Testis (tissue), 2 donors: ENCODE measurements at regions not wholly inside any gene's neighbourhood (a gene's known extent, or its start where the extent isn't known, plus 50 kb on each side); places are given as distances from the start of the nearest gene placed in this dataset.

Experiments used
- DNase-seq: peaks from one replicate; pipeline ENCODE4 v3.0.0-alpha.2; 2019
- H3K27ac ChIP-seq, 2 donors: fragments of 200-600 bp; sonication (generic); one replicate each; pipeline ENCODE4 v1.5.1; 2019
- H3K27me3 ChIP-seq: fragments of 200-600 bp; sonication (generic); one replicate; pipeline ENCODE4 v1.5.1; 2019
- H3K36me3 ChIP-seq: fragments of 200-600 bp; sonication (generic); one replicate; pipeline ENCODE4 v1.5.1; 2017; ENCODE audit warnings: low read depth; ENCODE audit errors: missing control alignments
- H3K4me1 ChIP-seq: fragments of 200-600 bp; sonication (generic); one replicate; pipeline ENCODE4 v1.5.1; 2019
- H3K4me3 ChIP-seq, 2 donors: fragments of 200-600 bp; sonication (generic); one replicate each; pipeline ENCODE4 v1.5.1; 2017 to 2019
- H3K9me3 ChIP-seq: fragments of 200-600 bp; sonication (generic); one replicate; pipeline ENCODE4 v1.5.1; 2017
- POLR2A ChIP-seq: fragments of 450-650 bp; IDR thresholded peaks from one replicate; pipeline ENCODE4 v1.6.1; 2017; ENCODE audit warnings: antibody characterized with exemption, mild to moderate bottlenecking, moderate library complexity
- WGBS, 2 donors: methylation state at CpG; one replicate each; pipeline ENCODE4 v1.1.5; 2018; 5-methylcytosine and 5-hydroxymethylcytosine counted together
- intact Hi-C: fragments of 100-400 bp; cut with DNase I; formaldehyde crosslinking; loops from one replicate; pipeline ENCODE4 v1.15.1; 2023; ENCODE audit warnings: low total_unique reads
- TF ChIP-seq, protein P1 (sequence below), 3 experiments: fragments of 450-650 bp in 2 of 3; fragments of 200-600 bp in 1 of 3; sonication (generic) in 1 of 3; IDR thresholded peaks; one replicate each; pipeline ENCODE4 v1.5.1; 2016 to 2019; ENCODE audit warnings: antibody characterized with exemption in 3 of 3, mild to moderate bottlenecking in 2 of 3, moderate library complexity in 1 of 3

DNA sequence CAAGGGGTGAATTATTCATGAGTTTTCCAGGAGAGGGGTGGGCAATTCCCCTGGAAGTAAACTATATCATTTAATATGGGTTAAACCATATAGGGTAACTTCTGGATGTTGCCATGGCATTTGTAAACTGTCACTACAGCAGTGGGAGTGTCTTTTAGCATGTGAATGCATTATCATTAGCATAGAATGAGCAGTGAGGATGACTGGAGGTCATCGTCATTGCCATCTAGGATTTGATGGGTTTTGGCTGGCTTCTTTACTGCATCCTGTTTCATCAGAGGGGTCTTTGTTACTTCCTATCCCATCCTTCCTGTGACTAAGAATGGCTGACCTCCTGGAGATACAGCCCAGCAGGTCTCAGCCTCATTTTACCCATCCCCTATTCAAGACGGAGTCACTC is 139.5 kb upstream of the PRKCQ start:
- Histone ChIP-seq H3K4me3 (no peak overlapping the region), H3K4me1 (no peaks in the 10 kb centered on the region), H3K27ac (no peak overlapping the region), H3K27me3 (no peaks in the 10 kb centered on the region), H3K9me3 (no peaks in the 10 kb centered on the region), H3K36me3 (no peaks in the 10 kb centered on the region)
- intact Hi-C loops = no loop called here
- WGBS, 2 donors = 81 to 82% methylated on average over 1 to 2 of the region's 2 CpGs
- DNase-seq = no peak
- no peak for TF ChIP-seq POLR2A
- TF ChIP-seq, protein P1, sequence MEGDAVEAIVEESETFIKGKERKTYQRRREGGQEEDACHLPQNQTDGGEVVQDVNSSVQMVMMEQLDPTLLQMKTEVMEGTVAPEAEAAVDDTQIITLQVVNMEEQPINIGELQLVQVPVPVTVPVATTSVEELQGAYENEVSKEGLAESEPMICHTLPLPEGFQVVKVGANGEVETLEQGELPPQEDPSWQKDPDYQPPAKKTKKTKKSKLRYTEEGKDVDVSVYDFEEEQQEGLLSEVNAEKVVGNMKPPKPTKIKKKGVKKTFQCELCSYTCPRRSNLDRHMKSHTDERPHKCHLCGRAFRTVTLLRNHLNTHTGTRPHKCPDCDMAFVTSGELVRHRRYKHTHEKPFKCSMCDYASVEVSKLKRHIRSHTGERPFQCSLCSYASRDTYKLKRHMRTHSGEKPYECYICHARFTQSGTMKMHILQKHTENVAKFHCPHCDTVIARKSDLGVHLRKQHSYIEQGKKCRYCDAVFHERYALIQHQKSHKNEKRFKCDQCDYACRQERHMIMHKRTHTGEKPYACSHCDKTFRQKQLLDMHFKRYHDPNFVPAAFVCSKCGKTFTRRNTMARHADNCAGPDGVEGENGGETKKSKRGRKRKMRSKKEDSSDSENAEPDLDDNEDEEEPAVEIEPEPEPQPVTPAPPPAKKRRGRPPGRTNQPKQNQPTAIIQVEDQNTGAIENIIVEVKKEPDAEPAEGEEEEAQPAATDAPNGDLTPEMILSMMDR (IDR thresholded peaks at IDR 0.05) = no peak

DNA sequence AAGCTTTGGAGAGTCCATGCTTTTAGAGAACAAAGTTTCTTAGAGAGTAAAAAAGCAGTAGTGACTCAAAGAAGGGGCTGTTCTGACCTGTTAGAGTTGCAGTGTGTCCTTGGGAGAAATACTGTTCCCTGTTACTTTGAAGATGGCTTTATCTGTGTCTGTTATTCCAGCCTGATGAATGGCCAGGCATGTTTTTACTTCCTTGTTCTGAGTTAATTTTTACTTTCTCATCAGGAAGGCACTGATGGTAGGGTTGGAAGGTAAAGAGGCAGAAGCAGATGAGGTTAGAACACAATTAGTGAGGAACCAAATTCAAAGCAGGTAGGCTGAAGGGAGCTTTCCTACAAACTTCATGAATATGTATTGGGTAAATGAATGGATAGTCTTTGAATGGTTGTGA is 138.5 kb upstream of the PRKCQ start:
- no peak for DNase-seq
- Histone ChIP-seq H3K4me3 (no peak overlapping the region), H3K9me3 (no peaks in the 10 kb centered on the region), H3K36me3 (no peaks in the 10 kb centered on the region), H3K27ac (no peak overlapping the region), H3K4me1 (no peaks in the 10 kb centered on the region), H3K27me3 (no peaks in the 10 kb centered on the region)
- intact Hi-C loops = no loop called here
- no peak for TF ChIP-seq POLR2A
- TF ChIP-seq, protein P1 (IDR thresholded peaks at IDR 0.05) = no peak

DNA sequence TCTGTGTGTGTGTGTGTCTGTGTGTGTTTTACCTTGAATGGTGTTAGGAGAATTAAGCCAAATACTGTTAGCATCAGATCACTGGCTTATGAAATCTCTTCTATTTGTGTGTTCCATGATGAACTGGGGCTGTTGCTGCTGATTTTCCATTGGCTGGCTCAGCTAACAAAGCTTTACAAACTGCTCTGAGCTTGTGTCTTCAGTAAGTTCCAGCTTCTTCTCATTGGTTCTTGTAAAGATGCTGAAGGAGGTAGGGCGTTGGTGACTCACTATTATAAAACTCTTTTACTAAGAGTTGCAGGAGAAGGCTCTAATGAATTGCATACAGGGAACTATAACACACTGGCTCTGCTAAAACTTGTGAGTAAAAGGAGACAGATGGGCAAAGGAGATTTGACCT is 136.4 kb upstream of the PRKCQ start:
- DNase-seq = no peak
- WGBS, 2 donors = 74 to 91% methylated on average over 1 of the region's 1 CpG
- no peak overlapping the region for H3K4me3 ChIP-seq
- H3K27me3 ChIP-seq = no peaks in the 10 kb centered on the region
- no peaks in the 10 kb centered on the region for H3K36me3 ChIP-seq
- no peak overlapping the region for H3K27ac ChIP-seq
- no peaks in the 10 kb centered on the region for H3K9me3 ChIP-seq
- TF ChIP-seq POLR2A = no peak
- TF ChIP-seq, protein P1 (IDR thresholded peaks at IDR 0.05) = no peak
- no peaks in the 10 kb centered on the region for H3K4me1 ChIP-seq
- intact Hi-C loops = no loop called here

DNA sequence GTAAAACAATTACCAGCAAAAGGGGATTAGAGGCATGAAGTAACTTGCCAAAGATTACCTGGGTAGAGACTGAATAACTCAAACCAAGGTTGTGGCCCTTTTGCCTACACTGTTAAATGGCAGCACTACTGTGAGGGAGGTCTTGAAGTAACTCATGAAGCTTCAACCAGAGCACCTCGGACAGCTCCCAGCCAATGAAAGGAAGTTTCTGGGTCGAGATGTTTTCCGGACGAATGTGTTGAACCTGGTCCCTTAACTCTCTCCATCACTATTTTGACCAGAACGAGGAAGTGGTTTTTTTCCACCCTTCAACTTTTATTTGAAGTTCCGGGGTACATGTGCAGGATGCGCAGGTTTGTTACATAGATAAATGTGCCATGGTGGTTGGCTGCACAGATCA is 133.6 kb upstream of the PRKCQ start:
- WGBS, 2 donors = 37 to 54% methylated on average over 7 of the region's 7 CpGs
- H3K9me3 ChIP-seq = no peaks in the 10 kb centered on the region

DNA sequence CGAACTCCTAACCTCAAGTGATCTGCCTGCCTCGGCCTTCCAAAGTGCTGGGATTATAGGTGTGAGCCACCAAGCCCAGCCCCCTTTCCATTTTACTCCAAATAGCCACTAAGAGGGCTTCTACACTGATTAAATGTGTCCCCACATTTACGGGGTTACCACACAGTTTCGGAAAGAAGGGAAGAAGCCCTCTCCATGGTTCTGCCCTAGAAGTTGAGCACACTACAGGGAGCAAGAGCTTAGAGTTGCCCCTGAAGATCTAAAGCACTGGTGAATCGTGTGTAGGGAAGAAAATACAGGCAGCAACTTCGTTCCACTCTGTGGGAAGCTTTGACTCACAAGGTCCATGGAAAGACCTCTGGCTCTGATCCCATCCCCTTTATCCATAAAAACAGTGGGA is 133.0 kb upstream of the PRKCQ start:
- DNase-seq = no peak
- no peaks in the 10 kb centered on the region for H3K9me3 ChIP-seq
- H3K27me3 ChIP-seq = no peaks in the 10 kb centered on the region
- intact Hi-C loops = no loop called here
- H3K4me3 ChIP-seq = no peak overlapping the region
- no peak for TF ChIP-seq POLR2A
- TF ChIP-seq, protein P1 (IDR thresholded peaks at IDR 0.05) = no peak
- H3K27ac ChIP-seq = no peak overlapping the region
- no peaks in the 10 kb centered on the region for H3K36me3 ChIP-seq
- H3K4me1 ChIP-seq = no peaks in the 10 kb centered on the region
- WGBS, 2 donors = 67 to 76% methylated on average over 6 of the region's 6 CpGs

More for the DNA sequence above, 133.6 kb upstream of the PRKCQ start:
- no peak overlapping the region for H3K4me3 ChIP-seq
- no peak for TF ChIP-seq POLR2A
- TF ChIP-seq, protein P1 (IDR thresholded peaks at IDR 0.05) = no peak
- H3K4me1 ChIP-seq = no peaks in the 10 kb centered on the region
- H3K27ac ChIP-seq = no peak overlapping the region
- no peaks in the 10 kb centered on the region for H3K27me3 ChIP-seq
- intact Hi-C loops = no loop called here
- DNase-seq = no peak
- H3K36me3 ChIP-seq = no peaks in the 10 kb centered on the region
